ENCODE measurements at regions not wholly inside any gene's neighbourhood (a gene's known extent, or its start where the extent isn't known, plus 50 kb on each side); places are given as distances from the start of the nearest gene placed in this dataset.

GRCh38 chr1:20426371-20426770, 59.6 kb downstream of the CAMK2N1 start (continued):
- no peak for TF ChIP-seq ZBTB33 (IDR thresholded peaks at IDR 0.05)
- no peak for TF ChIP-seq GABPA (IDR thresholded peaks at IDR 0.05 in 1 of 2, conservative IDR thresholded peaks at IDR 0.05 in 1 of 2)
- TF ChIP-seq HNF4G (IDR thresholded peaks at IDR 0.05), result no peak
- no peak for TF ChIP-seq CTCF (IDR thresholded peaks at IDR 0.05; ENCODE audit: low read depth, low read length, missing input control)

- Histone ChIP-seq H3K4me3 (ENCODE audit: low read depth in 1 of 3, low read length in 3 of 3) (no peak overlapping the region), H3K9me3 (ENCODE audit: control insufficient read depth in 4 of 4, low read length in 3 of 4) (peaks cover 0 to 16% (median 2%) of the 10 kb centered on the region in 4 donors), H3K4me1 (ENCODE audit: control insufficient read depth in 4 of 4, insufficient read depth in 4 of 4, low read length in 3 of 4) (no peaks in the 10 kb centered on the region), H3K9ac (ENCODE audit: low read depth in 1 of 2, low read length in 2 of 2) (no peak overlapping the region), H3K27me3 (ENCODE audit: control insufficient read depth in 4 of 4, insufficient read depth in 4 of 4, low read length in 3 of 4) (peaks cover 0 to 2% (median 0%) of the 10 kb centered on the region in 4 donors), H3K36me3 (ENCODE audit: control insufficient read depth in 4 of 4, insufficient read depth in 3 of 4, low read depth in 1 of 4, low read length in 3 of 4) (no peaks in the 10 kb centered on the region), H3K27ac (ENCODE audit: low read depth in 1 of 2, low read length in 2 of 2) (no peak overlapping the region)
- TF ChIP-seq HNF4G (IDR thresholded peaks at IDR 0.05), result no peak
- no peak for TF ChIP-seq EGR1 (IDR thresholded peaks at IDR 0.05; ENCODE audit: low read depth in 2 of 2)
- no peak for TF ChIP-seq GABPA (IDR thresholded peaks at IDR 0.05 in 1 of 2, conservative IDR thresholded peaks at IDR 0.05 in 1 of 2)
- no peak for TF ChIP-seq RXRA (IDR thresholded peaks at IDR 0.05)
- no peak for TF ChIP-seq ATF3 (IDR thresholded peaks at IDR 0.05)
- no peak for TF ChIP-seq FOXA2 (IDR thresholded peaks at IDR 0.05)
- no peak for TF ChIP-seq ZBTB33 (IDR thresholded peaks at IDR 0.05)
- no peak for TF ChIP-seq FOXA1 (IDR thresholded peaks at IDR 0.05)
- 43% methylated on average over 2 of the region's 2 CpGs for WGBS
- DNase-seq (ENCODE audit: low spot score), result no peak
Measured at GRCh38 chr1:20425622-20426021, 60.4 kb downstream of the CAMK2N1 start.

GRCh38 chr1:20423169-20423795, 62.7 kb downstream of the CAMK2N1 start:
- H3K36me3 ChIP-seq (ENCODE audit: control insufficient read depth in 4 of 4, insufficient read depth in 3 of 4, low read depth in 1 of 4, low read length in 3 of 4), result no peaks in the 10 kb centered on the region
- H3K27me3 ChIP-seq (ENCODE audit: control insufficient read depth in 4 of 4, insufficient read depth in 4 of 4, low read length in 3 of 4), result peaks cover 0 to 7% (median 1%) of the 10 kb centered on the region in 4 donors
- no peak overlapping the region for H3K27ac ChIP-seq (ENCODE audit: low read depth in 1 of 2, low read length in 2 of 2)
- H3K4me1 ChIP-seq (ENCODE audit: control insufficient read depth in 4 of 4, insufficient read depth in 4 of 4, low read length in 3 of 4), result no peaks in the 10 kb centered on the region
- H3K9ac ChIP-seq (ENCODE audit: low read depth in 1 of 2, low read length in 2 of 2), result no peak overlapping the region
- WGBS, result 79% methylated on average over 3 of the region's 3 CpGs
- no peak overlapping the region for H3K4me3 ChIP-seq (ENCODE audit: low read depth in 1 of 3, low read length in 3 of 3)
- H3K9me3 ChIP-seq (ENCODE audit: control insufficient read depth in 4 of 4, low read length in 3 of 4), result peaks cover 0 to 16% (median 2%) of the 10 kb centered on the region in 4 donors
- no peak for DNase-seq (ENCODE audit: low spot score)
- TF ChIP-seq JUND (IDR thresholded peaks at IDR 0.05) (no peak), GABPA (IDR thresholded peaks at IDR 0.05 in 1 of 2, conservative IDR thresholded peaks at IDR 0.05 in 1 of 2) (no peak)

Measured in liver (tissue), 8 donors.